ENCODE measurements at regions not wholly inside any gene's neighbourhood (a gene's known extent, or its start where the extent isn't known, plus 50 kb on each side); places are given as distances from the start of the nearest gene placed in this dataset.
"Not testable (repeated sequence)": the region's sequence is repeated elsewhere in the genome, so short reads cannot be mapped to it uniquely, and the experiment has no call there.

- DNase-seq (ENCODE audit: low spot score) = not testable (repeated sequence)
These were observed 63.1 kb upstream of the POTEC start for GRCh38 chr18:14606546-14606945.

DNA sequence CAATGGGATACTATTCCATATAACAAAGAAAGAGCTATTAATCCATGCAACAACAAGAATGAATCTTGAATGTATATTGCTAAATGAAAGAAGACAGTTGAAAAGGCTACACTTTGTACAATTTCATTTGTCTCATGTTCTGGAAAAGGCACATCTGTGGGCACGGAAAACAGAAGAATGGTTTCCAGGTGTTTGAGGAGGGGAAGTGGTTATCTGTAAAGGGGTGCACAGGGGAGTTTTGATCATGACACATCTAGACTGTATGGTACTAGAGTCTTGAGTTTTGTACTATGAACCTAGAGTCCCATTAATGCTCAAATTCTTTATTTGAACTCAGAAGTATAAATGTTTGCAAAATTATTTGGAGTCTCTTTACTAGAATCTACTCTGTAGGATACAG, 64.0 kb upstream of the POTEC start:
- DNase-seq (ENCODE audit: low spot score) = not testable (repeated sequence)

GRCh38 chr18:14612422-14612821, 69.0 kb upstream of the POTEC start:
- DNase-seq (ENCODE audit: low spot score) = not testable (repeated sequence)

DNA sequence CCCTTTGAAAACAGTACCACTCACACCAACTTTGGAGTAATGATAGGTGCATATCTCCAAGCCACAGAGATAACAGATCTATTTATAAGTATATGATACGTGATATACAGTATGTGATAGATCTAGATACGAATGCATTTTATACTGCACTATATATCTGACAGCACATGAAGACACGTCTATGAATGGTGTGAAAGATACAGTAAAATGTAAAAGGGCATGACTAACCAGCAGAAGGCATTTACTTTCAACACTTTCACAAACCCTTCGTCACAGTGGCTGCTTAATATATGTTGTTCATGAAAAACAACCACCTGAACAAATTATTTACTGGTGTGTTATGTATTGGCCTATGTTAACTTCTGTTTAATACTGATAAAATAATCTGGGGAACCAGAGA, 71.1 kb upstream of the POTEC start:
- DNase-seq (ENCODE audit: low spot score) = not testable (repeated sequence)

DNA sequence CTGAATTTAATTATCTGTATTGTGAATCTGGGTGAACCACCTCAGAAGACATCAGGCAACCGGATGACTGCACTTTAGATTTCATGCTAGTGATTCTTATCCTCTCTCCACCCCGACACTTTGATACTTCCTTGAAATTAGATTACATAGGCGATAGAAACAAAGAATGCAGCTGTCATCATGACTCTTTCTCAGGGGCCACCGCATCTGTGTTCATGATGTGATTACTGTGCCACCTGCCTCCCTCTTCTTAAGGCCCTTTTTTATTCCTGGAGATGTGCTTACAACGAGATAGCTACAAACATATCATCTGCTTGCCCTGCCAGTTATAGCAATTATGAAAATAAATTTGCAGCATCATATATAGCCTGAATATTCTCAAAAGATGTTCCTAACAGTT, 83.9 kb upstream of the POTEC start:
- DNase-seq (ENCODE audit: low spot score) = not testable (repeated sequence)

DNA sequence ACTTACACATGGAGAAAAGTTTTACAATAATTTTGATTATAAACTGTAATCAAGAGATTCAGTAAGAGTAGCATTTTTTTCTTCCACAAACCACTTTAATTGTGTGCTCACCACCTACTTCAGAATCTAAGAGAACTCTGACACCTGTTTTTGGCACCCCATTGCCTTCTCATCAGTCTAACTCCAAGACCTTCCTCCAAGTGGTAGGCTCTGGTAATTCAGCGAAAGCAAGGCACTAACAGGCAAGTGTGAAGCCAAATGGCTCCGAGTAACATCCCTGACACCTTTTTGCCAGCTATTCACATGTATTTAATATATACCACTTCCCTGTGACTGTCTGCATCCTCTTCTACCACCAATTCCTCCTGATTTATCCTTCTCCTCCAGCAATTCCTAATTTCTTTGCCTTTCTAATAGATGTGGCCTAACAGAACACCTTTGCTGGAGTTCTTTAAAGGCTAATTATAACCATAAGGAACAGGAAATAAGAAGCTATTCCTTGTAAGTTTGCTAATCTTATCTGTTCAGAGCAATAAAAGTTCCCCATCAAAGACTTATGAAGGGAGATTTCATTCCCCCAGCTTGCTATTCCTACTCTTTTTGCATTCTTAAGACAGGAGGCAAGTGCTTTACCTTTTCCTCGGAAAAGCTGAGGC, 85.1 kb upstream of the POTEC start:
- not testable (repeated sequence) for DNase-seq (ENCODE audit: low spot score)

DNA sequence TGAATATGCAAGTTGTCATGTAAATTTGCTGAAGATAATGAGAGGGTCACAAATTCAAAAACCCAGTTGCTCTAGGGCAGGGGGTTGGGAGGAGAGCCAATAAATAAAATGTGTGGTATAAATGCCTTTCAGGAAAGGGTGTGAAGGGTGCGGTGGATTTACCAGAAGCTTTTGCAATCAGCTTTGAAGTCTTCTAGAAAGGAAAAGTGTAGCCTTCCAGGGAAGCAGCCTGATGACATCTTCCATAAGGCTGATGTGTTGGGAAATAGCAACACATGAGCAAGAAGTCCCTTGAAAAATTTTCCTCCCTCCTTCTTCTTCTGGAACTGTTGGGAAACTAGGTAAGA, 85.6 kb upstream of the POTEC start:
- not testable (repeated sequence) for DNase-seq (ENCODE audit: low spot score)

DNA sequence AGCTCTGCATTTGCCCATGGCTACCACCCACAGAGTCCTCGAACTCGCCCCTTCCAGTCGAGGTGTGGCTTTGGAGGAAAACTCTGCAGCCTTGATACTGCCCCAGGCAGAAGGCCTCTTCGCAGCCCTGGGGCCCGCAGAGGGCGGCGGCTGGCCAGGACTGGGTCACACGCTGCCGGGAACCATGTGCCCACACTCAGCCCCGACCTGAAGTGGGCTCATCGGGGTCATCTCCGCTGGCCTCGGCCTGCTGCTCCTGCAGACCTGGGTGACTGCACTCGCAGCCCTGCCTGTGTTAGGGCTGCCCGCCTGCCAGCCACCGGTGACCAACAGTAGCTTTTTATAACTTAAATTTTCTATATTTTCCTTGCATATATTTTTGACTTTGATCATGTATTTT, 89.6 kb upstream of the POTEC start:
- DNase-seq (ENCODE audit: low spot score) = not testable (repeated sequence)

GRCh38 chr18:14638008-14638407, 94.6 kb upstream of the POTEC start:
- not testable (repeated sequence) for DNase-seq (ENCODE audit: low spot score)

DNA sequence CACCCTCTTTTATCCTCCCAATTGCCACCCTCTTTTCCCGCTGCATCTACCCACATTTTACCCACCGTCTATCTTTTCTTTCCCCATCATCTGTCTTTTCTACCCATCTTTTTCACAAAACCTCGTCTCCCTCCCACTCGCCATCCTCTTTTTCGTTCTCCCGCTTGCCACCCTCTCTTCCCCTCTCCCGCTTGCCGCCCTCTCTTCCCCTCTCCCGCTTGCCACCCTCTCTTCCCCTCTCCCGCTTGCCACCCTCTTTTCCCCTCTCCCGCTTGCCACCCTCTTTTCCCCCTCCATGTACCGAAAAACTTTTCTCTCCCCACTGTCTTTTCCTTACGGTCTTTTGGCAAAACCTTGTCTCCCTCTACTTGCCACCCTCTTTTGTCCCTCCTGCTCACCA, 97.7 kb upstream of the POTEC start:
- DNase-seq (ENCODE audit: low spot score) = not testable (repeated sequence)

DNA sequence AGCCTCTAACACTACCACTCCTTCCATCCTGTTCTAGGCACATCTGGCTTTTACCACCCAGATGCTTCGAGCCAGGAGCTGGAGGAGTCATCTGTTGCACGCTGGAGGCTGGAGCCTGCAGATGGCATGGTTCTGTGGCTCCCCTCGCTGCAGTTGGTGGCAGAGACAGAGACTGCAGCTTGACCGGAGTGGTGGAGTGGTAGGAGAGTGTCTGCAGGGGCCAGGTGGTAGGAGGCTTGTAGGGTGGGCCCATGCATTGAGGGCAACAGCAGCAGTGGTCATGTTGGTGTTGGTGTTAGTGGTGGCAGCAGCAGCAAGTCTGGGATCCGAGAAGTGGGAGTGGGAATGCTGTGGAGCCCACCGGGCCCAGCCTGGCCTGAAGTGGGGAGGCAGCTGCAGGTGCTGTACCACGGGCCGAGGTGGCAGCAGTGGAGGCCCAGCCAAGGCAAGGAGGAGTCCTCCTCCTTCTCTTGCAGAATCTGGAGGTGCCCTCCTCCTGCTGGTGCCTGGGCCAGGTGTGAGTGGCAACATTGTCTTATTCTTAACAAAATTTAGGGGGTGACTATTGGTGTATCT, 100.4 kb upstream of the POTEC start:
- not testable (repeated sequence) for DNase-seq (ENCODE audit: low spot score)

DNA sequence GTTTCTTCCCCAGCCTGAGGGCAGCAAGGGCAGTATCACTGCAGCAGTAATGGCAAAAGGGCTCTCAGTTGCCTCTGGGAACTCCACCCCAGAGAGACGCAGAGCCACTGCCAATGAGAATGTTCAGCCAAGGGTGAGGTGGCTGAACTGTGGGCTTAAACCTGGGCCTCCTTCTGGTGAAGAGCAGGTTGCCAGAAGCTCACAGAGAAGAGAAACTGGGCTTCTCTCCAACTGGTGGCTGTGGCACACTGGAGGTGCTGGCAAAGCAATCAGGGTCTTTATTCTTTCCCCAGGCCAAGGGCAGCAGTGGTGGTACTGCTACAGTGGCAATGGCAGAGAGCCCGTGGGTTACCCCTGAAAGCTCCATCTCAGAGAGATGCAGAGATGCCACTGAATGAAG, 54.9 kb upstream of the ANKRD30B start:
- not testable (repeated sequence) for DNase-seq (ENCODE audit: low spot score)

- not testable (repeated sequence) for DNase-seq (ENCODE audit: low spot score)
These were observed 54.1 kb upstream of the ANKRD30B start for GRCh38 chr18:14693882-14694281.

- peak; percentile 33 for DNase-seq (ENCODE audit: low spot score)
These were observed 50.0 kb upstream of the ANKRD30B start for GRCh38 chr18:14698006-14698405.
